H4 (cell line): ENCODE measurements at regions not wholly inside any gene's neighbourhood (a gene's known extent, or its start where the extent isn't known, plus 50 kb on each side); places are given as distances from the start of the nearest gene placed in this dataset.
"Not testable (repeated sequence)": the region's sequence is repeated elsewhere in the genome, so short reads cannot be mapped to it uniquely, and the experiment has no call there.

Source experiments
- DNase-seq: peaks from one replicate; pipeline ENCODE4 v3.0.0-alpha.2; 2015; ENCODE audit warnings: low spot score

DNA sequence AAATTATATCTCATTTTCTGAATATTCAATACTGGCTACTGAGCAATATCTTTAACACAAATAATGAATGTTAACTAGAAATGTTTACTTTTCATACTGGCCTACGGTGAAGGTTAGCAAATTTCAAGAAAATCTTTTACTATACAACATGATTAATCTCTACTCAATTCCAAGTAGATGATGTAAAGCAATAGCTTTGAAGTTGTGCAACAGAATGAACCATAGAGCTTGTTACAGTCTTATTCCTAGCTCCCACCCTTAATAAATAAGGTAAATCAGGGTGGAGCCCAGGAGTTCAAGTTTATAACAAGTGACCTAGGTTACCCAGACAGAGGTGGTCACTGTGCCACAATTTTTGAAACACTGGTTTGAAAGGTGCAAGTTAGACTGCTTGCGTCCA lies 1678.1 kb downstream of the KCNT2 start:
- no peak for DNase-seq

GRCh38 chr1:194929357-194929756 lies 1678.9 kb downstream of the KCNT2 start:
- no peak for DNase-seq

- no peak for DNase-seq
Observed at GRCh38 chr1:194919146-194919545, 1689.1 kb downstream of the KCNT2 start.

GRCh38 chr1:194917769-194918168 lies 1690.5 kb downstream of the KCNT2 start:
- no peak for DNase-seq

DNA sequence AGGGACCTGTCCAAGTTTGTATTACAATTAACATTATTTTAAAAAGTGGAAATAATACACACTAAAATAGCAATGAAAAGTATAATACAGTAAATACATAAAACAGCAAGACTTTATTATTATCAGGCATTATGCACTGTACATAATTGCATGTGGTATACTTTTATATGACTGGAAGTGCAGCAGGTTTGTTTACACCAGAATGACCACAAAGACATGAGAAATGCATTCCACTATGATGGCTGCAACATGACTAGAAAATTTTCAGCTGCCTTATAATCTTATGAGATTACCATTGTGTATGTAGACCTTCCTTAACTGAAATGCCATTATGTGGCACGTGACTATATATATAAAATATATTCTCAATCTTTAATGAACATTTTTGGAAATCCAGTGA lies 1699.6 kb downstream of the KCNT2 start:
- peak; percentile 53 for DNase-seq

DNA sequence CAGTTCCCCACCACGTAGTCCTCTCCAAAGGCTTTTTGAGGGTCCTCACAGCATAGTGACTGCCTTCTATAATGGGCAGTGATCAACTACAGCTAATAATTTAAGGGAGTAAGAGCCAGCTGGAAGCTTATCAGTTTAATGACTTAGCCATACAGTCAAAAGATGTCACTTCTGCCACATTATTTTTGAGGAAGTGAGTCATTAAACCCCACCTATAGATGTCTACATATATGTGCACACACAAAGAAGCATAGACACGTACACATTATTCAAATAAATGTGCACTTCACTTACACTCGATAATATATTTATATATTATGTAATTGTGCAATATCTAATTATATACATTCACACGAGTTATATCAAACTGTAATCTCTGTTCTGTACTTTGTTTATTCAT lies 1704.7 kb downstream of the KCNT2 start:
- no peak for DNase-seq

- no peak for DNase-seq
Observed at GRCh38 chr1:194889310-194889709, 1702.9 kb upstream of the B3GALT2 start.

GRCh38 chr1:194870860-194871259 lies 1684.4 kb upstream of the B3GALT2 start:
- no peak for DNase-seq

- DNase-seq, result no peak
Observed at GRCh38 chr1:194866153-194866552, 1679.7 kb upstream of the B3GALT2 start.

DNA sequence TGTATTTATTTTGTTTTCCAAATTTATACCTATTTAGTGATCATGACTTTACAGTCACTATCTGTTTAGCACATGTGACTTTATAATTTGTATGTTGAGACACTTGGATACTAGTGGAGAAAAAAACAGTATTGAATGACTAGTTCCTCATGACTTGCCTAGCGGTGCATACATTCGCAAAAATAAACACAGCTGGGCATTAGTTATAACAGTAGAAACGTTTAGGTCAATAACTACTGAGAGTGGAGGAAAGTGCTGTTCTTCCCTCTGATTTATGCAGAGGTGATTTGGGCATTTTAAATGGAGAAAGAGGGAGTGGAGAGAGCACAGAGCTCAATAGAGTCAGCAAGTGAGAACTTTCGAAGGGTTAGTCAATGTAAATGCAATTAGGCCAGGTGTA lies 1679.0 kb upstream of the B3GALT2 start:
- DNase-seq, result no peak

- no peak for DNase-seq
Observed at GRCh38 chr1:194862129-194862528, 1675.7 kb upstream of the B3GALT2 start.

GRCh38 chr1:194860248-194861201 lies 1674.1 kb upstream of the B3GALT2 start:
- no peak for DNase-seq

DNA sequence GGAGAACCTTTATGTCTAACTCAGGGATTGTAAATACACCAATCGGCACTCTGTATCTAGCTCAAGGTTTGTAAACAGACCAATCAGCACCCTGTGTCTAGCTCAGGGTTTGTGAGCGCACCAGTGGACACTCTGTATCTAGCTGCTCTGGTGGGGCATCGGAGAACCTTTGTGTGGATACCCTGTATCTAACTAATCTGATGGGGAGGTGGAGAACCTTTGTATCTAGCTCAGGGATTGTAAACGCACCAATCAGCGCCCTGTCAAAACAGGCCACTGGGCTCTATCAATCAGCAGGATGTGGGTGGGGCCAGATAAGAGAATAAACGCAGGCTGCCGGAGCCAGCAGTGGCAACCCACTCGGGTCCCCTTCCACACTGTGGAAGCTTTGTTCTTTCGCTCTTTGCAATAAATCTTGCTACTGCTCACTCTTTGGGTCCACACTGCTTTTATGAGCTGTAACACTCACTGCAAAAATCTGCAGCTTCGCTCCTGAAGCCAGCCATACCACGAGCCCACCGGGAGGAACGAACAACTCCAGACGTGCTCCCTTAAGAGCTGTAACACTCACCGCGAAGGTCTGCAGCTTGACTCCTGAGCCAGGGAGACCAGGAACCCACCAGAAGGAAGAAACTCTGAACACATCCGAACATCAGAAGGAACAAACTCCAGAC lies 1673.2 kb upstream of the B3GALT2 start:
- DNase-seq, result not testable (repeated sequence)

DNA sequence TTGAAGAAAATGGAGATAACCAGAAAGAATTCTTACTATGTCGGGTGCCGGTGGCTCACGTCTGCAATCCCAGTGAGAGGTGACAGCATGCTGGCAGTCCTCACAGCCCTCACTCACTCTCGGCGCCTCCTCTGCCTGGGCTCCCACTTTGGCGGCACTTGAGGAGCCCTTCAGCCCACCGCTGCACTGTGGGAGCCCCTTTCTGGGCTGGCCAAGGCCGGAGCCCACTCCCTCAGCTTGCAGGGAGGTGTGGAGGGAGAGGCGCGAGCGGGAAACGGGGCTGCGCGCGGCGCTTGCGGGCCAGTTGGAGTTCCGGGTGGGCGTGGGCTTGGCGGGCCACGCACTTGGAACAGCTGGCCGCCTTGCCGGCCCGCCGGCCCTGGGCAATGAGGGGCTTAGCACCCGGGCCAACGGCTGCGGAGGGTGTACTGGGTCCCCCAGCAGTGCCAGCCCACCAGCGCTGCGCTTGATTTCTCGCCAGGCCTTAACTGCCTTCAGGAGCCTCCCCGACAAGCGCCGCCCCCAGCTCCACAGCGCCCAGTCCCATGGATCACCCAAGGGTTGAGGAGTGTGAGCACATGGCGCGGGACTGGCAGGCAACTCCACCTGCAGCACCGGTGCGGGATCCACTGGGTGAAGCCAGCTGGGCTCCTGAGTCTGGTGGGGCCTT lies 1672.5 kb upstream of the B3GALT2 start:
- DNase-seq, result not testable (repeated sequence)

DNA sequence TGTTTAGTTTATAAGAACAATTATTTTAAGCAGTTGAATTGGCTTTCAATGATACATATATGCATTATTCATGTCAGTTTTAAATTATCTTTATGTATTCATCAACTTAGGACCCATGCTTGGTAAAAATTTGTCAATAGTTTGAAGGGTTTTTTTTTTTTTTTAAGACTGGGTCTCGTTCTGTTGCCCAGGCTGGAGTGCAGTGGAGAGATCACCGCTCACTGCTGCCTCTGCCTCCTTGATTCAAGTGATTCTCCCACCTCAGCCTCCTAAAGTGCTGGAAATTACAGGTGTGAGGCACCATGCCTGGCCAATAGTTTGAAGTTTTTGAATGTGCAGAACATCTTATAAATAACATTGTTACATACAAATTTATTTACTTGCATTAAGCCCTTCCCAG lies 1671.0 kb upstream of the B3GALT2 start:
- DNase-seq, result no peak

- DNase-seq, result no peak
Observed at GRCh38 chr1:194848846-194849245, 1662.4 kb upstream of the B3GALT2 start.

DNA sequence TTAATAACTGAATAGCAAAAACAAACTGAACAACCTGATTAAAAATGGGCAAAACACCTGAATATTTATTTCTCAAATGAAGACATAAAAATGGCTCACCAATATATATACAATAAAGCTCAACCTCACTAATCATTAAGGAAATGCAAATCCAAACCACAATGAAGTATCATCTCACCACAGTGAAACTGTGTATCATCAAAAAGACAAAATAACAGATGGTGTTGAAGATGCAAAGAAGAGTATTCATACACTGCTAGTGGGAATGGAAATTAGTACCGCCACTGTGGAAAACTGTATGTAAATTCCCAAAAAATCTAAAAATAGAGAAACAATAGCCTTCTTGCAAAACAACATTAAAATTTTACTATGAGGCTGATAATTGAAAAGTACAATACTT lies 1660.1 kb upstream of the B3GALT2 start:
- no peak for DNase-seq

DNA sequence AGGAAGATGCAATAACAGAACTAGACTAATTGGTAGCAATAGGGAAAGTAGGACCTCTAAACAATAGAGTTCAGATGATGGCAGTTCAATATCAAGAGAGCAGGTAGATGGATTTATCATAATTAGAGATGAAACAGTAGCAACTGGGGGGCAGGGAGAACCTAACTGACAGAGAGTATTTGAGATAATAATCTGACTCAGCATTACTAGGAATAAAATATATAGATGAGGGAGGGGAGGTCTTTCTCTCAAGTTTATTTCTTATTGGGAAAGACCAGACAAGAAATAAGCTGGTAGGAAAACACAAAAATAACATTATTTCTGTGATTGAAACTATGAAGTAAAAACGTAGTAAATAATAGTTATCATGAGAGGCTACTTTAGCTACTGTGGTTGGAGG lies 1656.7 kb upstream of the B3GALT2 start:
- DNase-seq, result no peak

DNA sequence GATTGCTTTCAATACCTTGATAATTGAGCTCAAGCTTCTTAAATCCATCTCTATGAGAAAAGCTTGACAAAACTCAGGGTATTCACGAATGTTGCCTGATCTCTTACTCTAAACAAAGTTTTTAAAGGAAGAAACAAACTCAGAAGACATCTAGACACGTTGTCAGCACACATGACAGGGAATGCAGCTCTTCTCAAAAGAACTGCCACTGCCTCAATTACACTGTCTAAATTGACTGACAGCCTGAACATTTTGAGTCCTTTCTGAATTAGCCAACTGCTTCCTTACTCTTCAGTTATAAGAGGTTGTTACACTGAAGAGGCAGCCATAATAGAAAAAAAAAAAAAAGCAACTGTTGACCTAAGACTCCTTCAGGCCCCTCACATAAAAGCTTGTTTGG lies 1646.7 kb upstream of the B3GALT2 start:
- no peak for DNase-seq

GRCh38 chr1:194831595-194831994 lies 1645.2 kb upstream of the B3GALT2 start:
- not testable (repeated sequence) for DNase-seq

DNA sequence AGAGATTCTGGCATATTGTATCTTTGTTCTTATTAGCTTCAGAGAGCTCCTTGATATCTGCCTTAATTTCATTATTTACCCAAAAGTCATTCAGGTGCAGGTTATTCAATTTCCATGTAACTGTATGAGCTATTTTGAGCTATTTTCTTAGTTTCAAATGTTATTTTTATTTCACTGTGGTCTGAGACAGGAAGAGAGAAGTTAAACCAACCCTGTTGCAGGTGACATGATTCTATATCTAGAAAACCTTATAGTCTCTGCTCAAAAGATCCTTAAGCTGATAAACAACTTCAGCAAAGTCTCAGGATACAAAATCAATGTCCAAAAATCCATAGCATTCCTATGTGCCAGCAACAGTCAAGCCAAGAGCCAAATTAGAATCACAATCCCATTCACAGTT lies 1644.0 kb upstream of the B3GALT2 start:
- no peak for DNase-seq

DNA sequence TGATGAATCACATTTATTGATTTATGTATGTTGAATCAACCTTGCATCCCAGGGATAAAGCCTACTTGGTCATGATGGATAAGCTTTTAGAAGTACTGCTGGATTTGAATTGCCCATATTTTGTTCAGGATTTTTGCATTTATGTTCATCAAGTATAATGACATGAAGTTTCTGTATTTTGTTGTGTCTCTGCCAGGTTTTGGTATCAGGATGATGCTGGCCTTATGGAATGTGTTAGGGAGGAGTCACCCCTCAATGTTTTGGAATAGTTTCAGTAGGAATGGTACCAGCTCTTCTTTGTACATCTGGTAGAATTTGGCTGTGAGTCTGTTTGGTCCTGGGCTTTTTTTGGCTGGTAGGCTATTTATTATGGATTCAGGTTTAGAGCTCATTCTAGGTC lies 1643.1 kb upstream of the B3GALT2 start:
- DNase-seq, result no peak

- no peak for DNase-seq
Observed at GRCh38 chr1:194825382-194825781, 1639.0 kb upstream of the B3GALT2 start.
